Caco-2 (cell line): ENCODE measurements at regions not wholly inside any gene's neighbourhood (a gene's known extent, or its start where the extent isn't known, plus 50 kb on each side); places are given as distances from the start of the nearest gene placed in this dataset.

Experiments used
- BruUV-seq: library from RNA; stranded (reverse); fragments of 400-500 nt; replicated peaks from 2 replicates; lab custom pipeline; 2021; lab: Mats Ljungman, UMichigan
- CTCF ChIA-PET: fragments of 300-600 bp; sonication (Branson Sonifier 250); formaldehyde crosslinking; loops from one replicate; lab custom pipeline; 2022; ENCODE audit warnings: antibody characterized with exemption; lab: Charles Lee
- POLR2A ChIA-PET: fragments of 300-600 bp; sonication (Branson Sonifier 250); formaldehyde crosslinking; loops from one replicate; lab custom pipeline; 2022; ENCODE audit warnings: antibody characterized with exemption; lab: Charles Lee
- DNase-seq, 2 experiments: peaks; one replicate each; pipeline versions ENCODE4 v3.0.0 to v3.0.0-alpha.2; 2020 to 2022
- H3K27me3 ChIP-seq: replicated peaks from 2 replicates; pipeline ENCODE4 v1.6.0; 2011; ENCODE audit warnings: low read length; ENCODE audit not compliant: control insufficient read depth, insufficient read depth
- H3K36me3 ChIP-seq: 2 replicates; pipeline ENCODE4 v1.5.1; 2011; ENCODE audit warnings: low read length; ENCODE audit not compliant: control insufficient read depth, insufficient read depth
- H3K4me1 ChIP-seq: fragments of 250-450 bp; sonication (Bioruptor Pico); 2 replicates; pipeline ENCODE4 v1.5.1; 2020; ENCODE audit warnings: mild to moderate bottlenecking
- H3K4me3 ChIP-seq: 2 replicates; pipeline ENCODE4 v1.5.1; 2011; ENCODE audit warnings: low read depth, mild to moderate bottlenecking, control low read depth, low read length
- H3K9me3 ChIP-seq: fragments of 250-450 bp; sonication (Bioruptor Pico); 2 replicates; pipeline ENCODE4 v1.5.1; 2020; ENCODE audit warnings: mild to moderate bottlenecking, moderate library complexity
- H3K27ac Mint-ChIP-seq: one replicate; pipeline ENCODE4 v1.8.0; 2022; ENCODE audit warnings: mixed read lengths; ENCODE audit not compliant: unreplicated experiment
- H3K27me3 Mint-ChIP-seq: one replicate; pipeline ENCODE4 v1.8.0; 2022; ENCODE audit warnings: mixed read lengths; ENCODE audit not compliant: insufficient read depth, unreplicated experiment
- H3K36me3 Mint-ChIP-seq: one replicate; pipeline ENCODE4 v1.8.0; 2022; ENCODE audit warnings: mild to moderate bottlenecking, mixed read lengths; ENCODE audit not compliant: insufficient read depth, unreplicated experiment
- H3K4me1 Mint-ChIP-seq: one replicate; pipeline ENCODE4 v1.8.0; 2022; ENCODE audit warnings: low read depth, mixed read lengths; ENCODE audit not compliant: unreplicated experiment
- H3K4me3 Mint-ChIP-seq: one replicate; pipeline ENCODE4 v1.8.0; 2022; ENCODE audit warnings: mild to moderate bottlenecking, moderate library complexity, mixed read lengths; ENCODE audit not compliant: unreplicated experiment
- H3K9me3 Mint-ChIP-seq: one replicate; pipeline ENCODE4 v1.8.0; 2022; ENCODE audit warnings: mixed read lengths; ENCODE audit not compliant: unreplicated experiment
- CTCF ChIP-seq, 2 experiments: fragments of 200-600 bp in 1 of 2; IDR thresholded peaks; 1 replicate in 1 of 2; 2 replicates in 1 of 2; pipeline versions ENCODE4 v1.5.1 to v1.8.0; 2011 to 2022; ENCODE audit warnings: antibody characterized with exemption in 1 of 2, control low read depth in 1 of 2, inconsistent platforms in 1 of 2, low read depth in 1 of 2, low read length in 1 of 2, mild to moderate bottlenecking in 1 of 2, moderate library complexity in 1 of 2; ENCODE audit not compliant: insufficient read depth in 1 of 2, severe bottlenecking in 1 of 2, unreplicated experiment in 1 of 2
- intact Hi-C: fragments of 100-400 bp; cut with micrococcal nuclease; formaldehyde crosslinking; loops from one replicate; pipeline ENCODE4 v1.10.0; 2022; ENCODE audit not compliant: unreplicated experiment

GRCh38 chr22:48310740-48311139 lies 1516.9 kb downstream of the BRD1 start:
- no peak overlapping the region for H3K27ac Mint-ChIP-seq
- no peaks in the 10 kb centered on the region for H3K36me3 ChIP-seq
- CTCF ChIA-PET, result no interaction called here
- POLR2A ChIA-PET, result no interaction called here
- H3K27me3 ChIP-seq, result no peaks in the 10 kb centered on the region
- no TSS peak for BruUV-seq
- TF ChIP-seq CTCF (IDR thresholded peaks at IDR 0.05; ENCODE audit: insufficient read depth in 1 of 2, low read depth in 1 of 2, low read length in 1 of 2, severe bottlenecking in 1 of 2, unreplicated experiment in 1 of 2), result no peak
- intact Hi-C loops, result no loop called here
- H3K36me3 Mint-ChIP-seq, result no peaks in the 10 kb centered on the region
- DNase-seq, result no peak
- H3K4me1 Mint-ChIP-seq, result no peaks in the 10 kb centered on the region
- peaks cover 10% of the 10 kb centered on the region for H3K9me3 Mint-ChIP-seq
- H3K4me1 ChIP-seq, result no peaks in the 10 kb centered on the region
- no peaks in the 10 kb centered on the region for H3K9me3 ChIP-seq
- no peak overlapping the region for H3K4me3 Mint-ChIP-seq
- no peaks in the 10 kb centered on the region for H3K27me3 Mint-ChIP-seq
- no peak overlapping the region for H3K4me3 ChIP-seq

GRCh38 chr22:48310289-48310688 lies 1517.4 kb downstream of the BRD1 start:
- Mint-ChIP-seq H3K27ac (no peak overlapping the region), H3K9me3 (peaks cover 10% of the 10 kb centered on the region), H3K4me1 (no peaks in the 10 kb centered on the region), H3K36me3 (no peaks in the 10 kb centered on the region), H3K4me3 (no peak overlapping the region), H3K27me3 (no peaks in the 10 kb centered on the region)
- H3K4me3 ChIP-seq, result no peak overlapping the region
- POLR2A ChIA-PET, result no interaction called here
- no peaks in the 10 kb centered on the region for H3K36me3 ChIP-seq
- no peaks in the 10 kb centered on the region for H3K4me1 ChIP-seq
- H3K27me3 ChIP-seq, result no peaks in the 10 kb centered on the region
- no peak for DNase-seq
- intact Hi-C loops, result no loop called here
- BruUV-seq, result no TSS peak
- H3K9me3 ChIP-seq, result no peaks in the 10 kb centered on the region
- no peak for TF ChIP-seq CTCF (IDR thresholded peaks at IDR 0.05; ENCODE audit: insufficient read depth in 1 of 2, low read depth in 1 of 2, low read length in 1 of 2, severe bottlenecking in 1 of 2, unreplicated experiment in 1 of 2)
- CTCF ChIA-PET, result no interaction called here

GRCh38 chr22:48309836-48310235 lies 1517.8 kb downstream of the BRD1 start:
- POLR2A ChIA-PET, result no interaction called here
- Histone ChIP-seq H3K36me3 (no peaks in the 10 kb centered on the region), H3K4me1 (no peaks in the 10 kb centered on the region), H3K9me3 (no peaks in the 10 kb centered on the region), H3K27me3 (no peaks in the 10 kb centered on the region), H3K4me3 (no peak overlapping the region)
- CTCF ChIA-PET, result no interaction called here
- intact Hi-C loops, result no loop called here
- Mint-ChIP-seq H3K4me1 (no peaks in the 10 kb centered on the region), H3K9me3 (peaks cover 10% of the 10 kb centered on the region), H3K27me3 (peaks cover 3% of the 10 kb centered on the region), H3K27ac (no peak overlapping the region), H3K4me3 (no peak overlapping the region), H3K36me3 (no peaks in the 10 kb centered on the region)
- no peak for DNase-seq
- no TSS peak for BruUV-seq
- no peak for TF ChIP-seq CTCF (IDR thresholded peaks at IDR 0.05; ENCODE audit: insufficient read depth in 1 of 2, low read depth in 1 of 2, low read length in 1 of 2, severe bottlenecking in 1 of 2, unreplicated experiment in 1 of 2)
